ENCODE measurements at regions not wholly inside any gene's neighbourhood (a gene's known extent, or its start where the extent isn't known, plus 50 kb on each side); places are given as distances from the start of the nearest gene placed in this dataset.
"Not testable (repeated sequence)": the region's sequence is repeated elsewhere in the genome, so short reads cannot be mapped to it uniquely, and the experiment has no call there.

- no peak for DNase-seq
Observed at GRCh38 chr2:241984658-241985057, 115.1 kb downstream of the RTP5 start.

DNA sequence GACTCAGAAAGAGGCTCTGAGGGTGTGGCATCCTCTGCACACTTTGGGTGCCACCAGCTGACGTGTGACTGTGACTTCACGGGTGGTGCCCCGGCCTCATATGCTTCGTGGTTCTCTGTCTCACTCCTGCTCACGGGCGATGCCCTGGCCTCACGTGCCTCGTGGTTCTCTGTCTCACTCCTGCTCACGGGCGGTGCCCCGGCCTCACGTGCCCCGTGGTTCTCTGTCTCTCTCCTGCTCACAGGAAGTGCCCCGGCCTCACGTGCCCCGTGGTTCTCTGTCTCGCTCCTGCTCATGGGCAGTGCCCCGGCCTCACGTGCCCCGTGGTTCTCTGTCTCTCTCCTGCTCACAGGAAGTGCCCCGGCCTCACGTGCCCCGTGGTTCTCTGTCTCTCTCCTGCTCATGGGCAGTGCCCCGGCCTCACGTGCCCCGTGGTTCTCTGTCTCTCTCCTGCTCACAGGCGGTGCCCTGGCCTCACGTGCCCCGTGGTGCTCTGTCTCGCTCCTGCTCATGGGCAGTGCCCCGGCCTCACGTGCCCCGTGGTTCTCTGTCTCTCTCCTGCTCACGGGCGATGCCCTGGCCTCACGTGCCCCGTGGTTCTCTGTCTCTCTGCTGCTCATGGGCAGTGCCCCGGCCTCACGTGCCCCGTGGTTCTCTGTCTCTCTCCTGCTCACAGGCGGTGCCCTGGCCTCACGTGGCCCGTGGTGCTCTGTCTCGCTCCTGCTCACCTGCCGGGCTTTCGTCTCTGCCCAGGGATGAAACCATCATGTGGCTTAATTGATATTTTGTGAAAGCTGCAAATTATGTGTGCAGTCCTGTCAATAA lies 115.8 kb downstream of the RTP5 start:
- not testable (repeated sequence) for DNase-seq

GRCh38 chr2:241985986-241986329 lies 116.4 kb downstream of the RTP5 start:
- DNase-seq: no peak

DNA sequence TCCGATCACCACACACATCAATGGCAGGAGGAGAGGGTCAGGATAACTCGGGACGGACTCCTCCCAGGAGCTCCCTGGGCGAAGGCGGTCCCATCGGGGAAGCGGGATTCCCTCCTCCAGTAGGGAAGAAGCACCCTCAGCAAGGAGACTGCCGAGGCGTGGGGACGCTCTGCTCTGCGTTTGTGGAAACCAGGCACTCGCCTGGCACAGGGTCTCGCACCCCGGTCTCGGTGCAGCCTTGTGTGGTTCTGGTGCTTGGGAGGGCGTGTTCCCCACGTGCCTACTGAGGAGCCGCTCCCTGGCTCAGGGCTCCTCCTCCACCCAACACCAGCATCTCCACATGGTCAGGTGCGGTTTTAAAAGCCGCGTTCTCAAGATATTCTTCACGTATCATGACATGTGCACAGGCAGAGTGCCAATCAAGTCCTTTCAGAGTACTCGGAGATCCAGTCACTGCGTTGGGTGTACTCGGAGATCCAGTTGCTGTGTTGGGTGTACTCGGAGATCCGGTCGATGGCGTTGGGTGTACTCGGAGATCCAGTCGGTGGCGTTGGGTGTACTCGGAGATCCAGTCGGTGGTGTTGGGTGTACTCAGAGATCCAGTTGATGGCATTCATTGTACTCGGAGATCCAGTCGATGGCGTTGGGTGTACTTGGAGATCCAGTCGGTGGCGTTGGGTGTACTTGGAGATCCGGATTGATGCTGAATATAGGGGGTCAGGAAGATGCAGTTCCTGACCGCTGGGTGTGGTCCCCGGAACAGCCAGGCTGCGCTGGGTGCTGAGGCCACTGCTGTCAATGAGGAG lies 117.5 kb downstream of the RTP5 start:
- DNase-seq: no peak

DNA sequence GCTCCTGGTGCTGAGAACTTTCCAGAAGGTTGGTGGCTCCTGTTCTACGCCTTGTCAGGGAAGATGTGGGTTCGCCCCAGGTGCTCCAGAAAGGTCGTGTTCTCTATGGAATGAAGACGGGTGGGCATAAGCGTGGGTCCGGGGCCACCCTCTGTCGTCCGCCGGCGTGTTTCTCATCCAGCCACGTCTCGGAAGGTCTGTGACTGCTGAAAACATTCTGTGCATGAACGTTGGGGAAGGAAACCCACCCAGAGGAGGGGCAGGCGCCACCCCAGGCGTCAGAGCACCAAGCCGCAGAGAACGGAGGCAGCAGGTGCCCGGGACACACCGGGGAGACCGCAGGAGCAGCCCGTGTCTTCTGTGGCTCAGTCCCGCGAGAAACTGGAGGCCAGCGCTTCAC lies 118.2 kb downstream of the RTP5 start:
- DNase-seq: no peak

DNA sequence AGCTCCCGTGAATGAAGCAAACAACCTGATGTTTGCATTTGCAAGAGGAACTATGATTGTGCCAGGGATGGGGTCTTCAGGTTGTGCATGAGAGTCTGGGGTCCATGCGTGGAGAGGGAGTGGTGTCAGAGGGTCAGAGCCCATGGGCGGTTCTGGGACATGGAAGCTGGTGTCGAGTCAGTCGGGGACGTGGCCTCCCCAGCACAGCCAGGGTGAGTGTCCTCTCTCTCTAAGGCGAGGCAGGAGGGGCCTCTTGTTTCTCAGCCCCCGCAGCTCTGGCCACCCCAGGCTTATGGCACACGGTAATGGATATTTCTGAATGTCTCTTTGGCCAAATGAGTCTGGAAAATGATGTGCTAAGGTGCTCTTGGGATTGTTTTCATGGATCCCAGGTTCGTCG lies 118.6 kb downstream of the RTP5 start:
- DNase-seq: no peak

DNA sequence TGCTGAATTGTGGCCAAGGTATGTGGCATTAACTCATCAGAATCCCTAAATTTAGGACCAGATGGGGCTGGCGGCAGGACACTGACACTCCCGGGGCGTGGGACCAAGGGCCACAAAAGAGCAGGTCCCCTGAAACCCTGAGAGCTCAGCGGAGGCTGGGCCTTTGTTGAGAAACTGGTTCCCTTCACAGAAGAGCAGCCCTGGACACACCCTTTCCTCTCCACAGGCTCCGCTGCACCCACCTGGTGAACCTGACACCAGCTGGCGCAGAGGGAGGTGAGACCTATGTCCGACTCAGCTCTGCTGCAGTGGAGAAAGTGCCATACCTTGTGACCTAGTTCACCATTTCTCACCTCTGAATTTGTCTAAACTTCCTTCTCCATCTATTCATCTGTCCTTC lies 119.5 kb downstream of the RTP5 start:
- no peak for DNase-seq

- no peak for DNase-seq
Observed at GRCh38 chr2:241990466-241990865, 120.9 kb downstream of the RTP5 start.

- DNase-seq: no peak
Observed at GRCh38 chr2:241991299-241991698, 121.8 kb downstream of the RTP5 start.

- no peak for DNase-seq
Observed at GRCh38 chr2:241992753-241993152, 123.2 kb downstream of the RTP5 start.

GRCh38 chr2:241993386-241994005 lies 124.0 kb downstream of the RTP5 start:
- DNase-seq: no peak

DNA sequence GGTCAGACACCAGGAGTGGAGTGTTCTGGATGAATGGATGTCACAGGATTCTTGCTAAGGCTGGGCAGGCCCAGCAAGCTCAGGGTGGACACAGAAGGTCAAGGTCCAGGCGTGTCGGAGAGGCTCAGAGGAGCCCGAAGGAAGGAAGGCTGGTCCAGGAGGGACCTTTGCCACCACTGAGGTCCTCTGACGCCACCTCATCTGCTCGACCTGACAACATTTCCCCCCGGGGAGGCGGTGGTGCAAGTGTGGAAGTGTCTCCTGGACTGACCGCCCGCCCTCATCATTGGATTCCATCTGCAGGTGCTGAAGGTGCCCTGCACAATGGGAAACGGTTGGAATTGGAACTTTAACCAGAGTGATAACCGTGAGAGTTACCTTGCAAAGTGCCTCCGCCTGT lies 124.6 kb downstream of the RTP5 start:
- no peak for DNase-seq

- DNase-seq: no peak
Observed at GRCh38 chr2:241994556-241995213, 125.2 kb downstream of the RTP5 start.

DNA sequence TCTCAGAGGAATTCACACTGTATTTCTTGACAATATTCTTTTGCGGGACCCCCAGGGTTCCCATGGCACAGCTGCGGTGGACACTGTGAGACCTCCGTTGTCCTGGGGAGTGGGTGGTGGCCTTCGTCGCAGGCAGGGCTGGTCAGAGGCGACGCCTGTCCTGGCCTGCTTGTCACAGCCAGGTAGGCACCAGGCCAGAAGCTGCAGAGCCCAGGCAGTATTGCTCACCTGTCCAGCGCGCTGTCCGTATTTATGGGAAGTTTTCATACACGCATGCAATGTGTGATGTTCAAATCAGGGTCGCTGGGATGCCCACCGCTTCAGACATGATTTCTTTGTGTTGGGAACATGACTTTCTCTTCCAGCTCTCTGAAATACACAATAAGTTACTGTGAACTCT lies 126.6 kb downstream of the RTP5 start:
- no peak for DNase-seq

- no peak for DNase-seq
Observed at GRCh38 chr2:241997017-241997416, 127.5 kb downstream of the RTP5 start.

DNA sequence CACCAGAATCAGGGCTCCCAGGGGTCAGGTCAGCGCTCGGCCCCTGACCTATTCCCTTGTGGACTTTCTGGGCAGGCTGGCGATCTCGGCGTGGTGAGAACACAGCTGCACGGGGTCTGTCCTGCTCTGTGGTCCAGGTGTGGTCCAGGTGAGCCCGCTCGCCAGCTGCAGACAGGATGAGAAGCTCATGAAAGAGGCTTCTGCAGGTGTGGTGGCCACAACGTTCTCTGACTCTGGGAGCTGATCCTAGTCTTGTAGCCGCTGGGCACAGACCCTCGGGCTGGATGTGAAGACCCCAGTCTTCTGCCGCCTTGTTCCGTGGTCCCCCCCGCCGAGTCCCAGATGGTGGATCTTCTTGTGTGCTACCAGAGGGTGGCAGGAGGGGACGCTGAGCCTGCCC lies 129.7 kb downstream of the RTP5 start:
- DNase-seq: no peak

DNA sequence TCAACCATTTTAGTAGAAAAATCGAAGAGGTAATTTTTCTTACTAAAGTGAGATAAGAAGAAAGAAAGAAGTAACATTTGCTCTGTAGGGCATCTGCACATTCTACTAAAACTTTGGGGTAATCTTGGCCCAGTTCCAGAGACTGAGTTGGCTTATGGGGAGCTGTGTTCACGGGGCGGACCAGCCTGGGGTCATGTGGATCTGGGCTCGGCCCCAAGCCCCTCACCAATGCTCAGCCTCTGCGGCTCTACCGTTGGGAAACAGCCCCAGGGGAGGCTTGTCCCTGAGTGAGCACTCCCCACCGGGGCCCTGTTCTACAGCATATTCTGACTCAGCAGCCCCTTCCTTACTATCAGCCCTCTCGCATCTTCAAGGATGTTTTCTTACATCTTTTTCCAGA lies 132.3 kb downstream of the RTP5 start:
- no peak for DNase-seq

DNA sequence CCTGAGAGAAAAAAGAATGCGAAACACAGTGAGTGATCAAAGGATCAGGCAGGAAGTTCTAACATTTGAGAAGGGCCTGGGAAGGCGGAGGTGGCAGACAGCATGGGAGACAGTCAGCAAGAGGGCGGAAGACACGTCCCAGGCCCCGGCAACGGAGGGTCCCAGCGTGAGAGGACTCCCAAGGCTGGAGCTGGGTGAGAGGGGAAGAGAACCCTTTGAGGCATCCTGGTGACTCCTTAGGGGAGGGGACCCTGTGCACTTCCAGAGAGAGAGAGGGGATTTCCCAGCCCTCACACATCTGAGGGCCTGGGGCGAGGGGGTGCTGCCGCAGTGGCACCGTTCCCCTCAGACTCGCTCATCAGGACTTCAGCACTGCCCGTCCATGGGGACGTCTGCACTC lies 133.4 kb downstream of the RTP5 start:
- no peak for DNase-seq

DNA sequence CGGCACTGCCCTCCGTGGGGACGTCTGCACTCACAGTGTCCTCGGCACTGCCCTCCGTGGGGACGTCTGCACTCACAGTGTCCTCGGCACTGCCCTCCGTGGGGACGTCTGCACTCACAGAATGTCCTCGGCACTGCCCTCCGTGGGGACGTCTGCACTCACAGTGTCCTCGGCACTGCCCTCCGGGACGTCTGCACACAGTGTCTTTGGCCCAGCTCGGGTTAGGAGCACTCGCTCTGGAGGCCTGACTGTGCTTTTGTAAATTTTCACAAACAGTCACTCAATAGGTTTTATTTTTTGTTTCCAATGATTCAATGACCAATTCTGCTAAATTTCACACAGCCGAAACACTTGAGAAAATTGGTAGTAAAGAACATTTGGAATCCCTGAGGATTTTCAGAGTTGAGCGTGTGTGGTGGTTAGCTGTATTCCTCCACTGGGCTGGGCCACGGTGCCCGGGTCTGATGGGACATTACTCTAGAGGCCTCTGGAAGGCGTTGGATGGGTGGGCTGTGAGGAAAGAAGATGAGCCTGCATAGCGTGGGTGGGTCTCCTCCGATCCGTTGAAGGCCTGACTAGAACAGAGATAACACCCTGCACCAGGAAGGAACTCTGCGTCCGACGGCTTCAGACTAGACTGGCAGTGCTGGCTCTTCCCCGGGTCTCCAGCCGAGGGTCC lies 134.8 kb downstream of the RTP5 start:
- DNase-seq: no peak

DNA sequence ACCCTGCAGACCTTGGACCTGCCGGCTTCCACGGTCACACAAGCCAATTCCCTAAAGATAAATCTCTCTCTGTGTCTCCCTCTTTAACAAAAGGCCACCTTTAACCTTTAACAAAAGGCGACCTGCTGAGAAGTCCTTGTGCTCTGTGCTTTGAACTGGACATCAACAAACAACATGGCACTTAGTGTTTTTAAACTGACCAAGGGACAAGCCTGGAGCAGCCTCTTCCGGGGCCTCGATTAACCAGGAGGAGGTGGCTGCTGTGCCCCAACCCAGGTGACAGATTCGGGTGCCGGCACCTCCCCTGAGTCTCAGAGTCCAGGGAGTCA lies 135.3 kb downstream of the RTP5 start:
- no peak for DNase-seq

- not testable (repeated sequence) for DNase-seq
Observed at GRCh38 chr2:242006091-242006634, 136.6 kb downstream of the RTP5 start.

DNA sequence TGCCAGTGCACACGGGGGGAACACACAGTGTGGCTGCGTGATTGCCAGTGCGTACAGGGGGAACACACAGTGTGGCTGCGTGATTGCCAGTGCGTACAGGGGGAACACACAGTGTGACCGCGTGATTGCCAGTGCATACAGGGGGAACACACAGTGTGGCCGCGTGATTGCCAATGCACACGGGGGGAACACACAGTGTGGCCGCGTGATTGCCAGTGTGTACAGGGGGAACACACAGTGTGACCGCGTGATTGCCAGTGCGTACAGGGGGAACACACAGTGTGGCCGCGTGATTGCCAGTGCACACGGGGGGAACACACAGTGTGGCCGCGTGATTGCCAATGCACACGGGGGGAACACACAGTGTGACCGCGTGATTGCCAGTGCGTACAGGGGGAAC lies 139.4 kb downstream of the RTP5 start:
- not testable (repeated sequence) for DNase-seq

DNA sequence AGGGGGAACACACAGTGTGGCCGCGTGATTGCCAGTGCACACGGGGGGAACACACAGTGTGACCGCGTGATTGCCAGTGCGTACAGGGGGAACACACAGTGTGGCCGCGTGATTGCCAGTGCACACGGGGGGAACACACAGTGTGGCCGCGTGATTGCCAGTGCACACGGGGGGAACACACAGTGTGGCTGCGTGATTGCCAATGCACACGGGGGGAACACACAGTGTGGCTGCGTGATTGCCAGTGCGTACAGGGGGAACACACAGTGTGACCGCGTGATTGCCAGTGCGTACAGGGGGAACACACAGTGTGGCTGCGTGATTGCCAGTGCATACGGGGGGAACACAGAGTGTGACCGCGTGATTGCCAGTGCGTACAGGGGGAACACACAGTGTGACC lies 140.3 kb downstream of the RTP5 start:
- DNase-seq: not testable (repeated sequence)
